ENCODE measurements at regions not wholly inside any gene's neighbourhood (a gene's known extent, or its start where the extent isn't known, plus 50 kb on each side); places are given as distances from the start of the nearest gene placed in this dataset.

- TF ChIP-seq CTCF (IDR thresholded peaks at IDR 0.05 in 2 of 3, conservative IDR thresholded peaks at IDR 0.05 in 1 of 3; ENCODE audit: control insufficient read depth in 2 of 3, extremely low read depth in 1 of 3, insufficient read depth in 1 of 3, low read depth in 3 of 3, low read length in 3 of 3) (no peak), POLR2AphosphoS5 (IDR thresholded peaks at IDR 0.05; ENCODE audit: low read length) (no peak), CHD4 (IDR thresholded peaks at IDR 0.05) (no peak)
Observed at GRCh38 chr12:105654606-105655005, 324.1 kb downstream of the C12orf75 start.
